ENCODE measurements at regions not wholly inside any gene's neighbourhood (a gene's known extent, or its start where the extent isn't known, plus 50 kb on each side); places are given as distances from the start of the nearest gene placed in this dataset.

DNA sequence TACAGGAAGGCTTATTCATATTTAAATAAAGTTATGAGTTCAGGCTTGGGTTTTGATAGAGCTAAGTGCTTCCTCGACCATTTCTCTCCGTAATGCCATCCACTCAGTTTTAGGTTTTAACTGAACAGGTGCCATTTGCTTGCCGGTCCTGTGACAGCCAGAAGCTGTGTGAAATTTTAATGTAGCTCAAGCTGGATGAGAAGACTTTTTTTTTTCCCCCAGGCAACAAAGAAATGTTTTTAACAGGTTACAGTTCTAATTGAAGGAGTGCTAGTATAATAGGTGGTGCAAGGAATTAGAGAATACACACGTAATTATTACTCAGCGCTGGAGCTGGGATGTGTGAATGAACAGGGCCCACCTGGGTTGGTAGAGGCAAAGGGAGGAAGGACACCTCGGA, 502.3 kb downstream of the AACS start:
- Histone ChIP-seq H4K5ac (ENCODE audit: insufficient read length, low read depth, low read length) (no peak overlapping the region), H3K27ac (ENCODE audit: low read depth, low read length) (no peak overlapping the region), H2AFZ (ENCODE audit: low read length) (no peak overlapping the region), H3K4me3 (ENCODE audit: extremely low read depth in 1 of 4, insufficient read depth in 2 of 4, low read depth in 3 of 4, low read length in 4 of 4) (no peak overlapping the region), H2BK12ac (ENCODE audit: low read depth, low read length) (no peak overlapping the region), H2BK20ac (ENCODE audit: low read length) (no peak overlapping the region), H4K91ac (replicated peaks; ENCODE audit: insufficient read length, low read length) (no peak overlapping the region), H3K23ac (ENCODE audit: insufficient read length) (no peak overlapping the region), H3K9me3 (ENCODE audit: insufficient read depth in 2 of 2, low read depth in 1 of 2, low read length in 1 of 2) (no peaks in the 10 kb centered on the region), H2BK120ac (replicated peaks; ENCODE audit: low read depth, low read length) (no peak overlapping the region), H3K18ac (ENCODE audit: extremely low read depth, low read length) (no peak overlapping the region), H2BK5ac (ENCODE audit: low read depth, low read length) (no peak overlapping the region), H4K20me1 (replicated peaks in 1 of 2; ENCODE audit: control insufficient read depth in 1 of 2, insufficient read depth in 2 of 2, low read length in 2 of 2) (no peaks in the 10 kb centered on the region), H2AK5ac (ENCODE audit: low read depth, low read length) (no peak overlapping the region), H3K23me2 (ENCODE audit: low read depth, low read length) (no peaks in the 10 kb centered on the region), H3K4me2 (ENCODE audit: insufficient read depth in 1 of 2, low read depth in 2 of 2, low read length in 2 of 2) (no peak overlapping the region), H2BK15ac (ENCODE audit: low read length) (no peak overlapping the region), H3K14ac (ENCODE audit: insufficient read length) (no peak overlapping the region), H3K4ac (replicated peaks; ENCODE audit: insufficient read length, low read depth, low read length) (no peak overlapping the region), H3K9ac (replicated peaks in 1 of 4; ENCODE audit: extremely low read depth in 1 of 4, low read depth in 3 of 4, low read length in 3 of 4) (no peak overlapping the region), H3K4me1 (replicated peaks in 1 of 4; ENCODE audit: control insufficient read depth in 3 of 4, insufficient read depth in 4 of 4, low read length in 3 of 4) (peaks cover 0 to 3% (median 1%) of the 10 kb centered on the region in 4 experiments; a peak in 3 of 7 replicates), H3K56ac (replicated peaks; ENCODE audit: insufficient read length, low read depth, low read length) (no peak overlapping the region), H3K27me3 (replicated peaks in 1 of 4; ENCODE audit: control insufficient read depth in 3 of 4, extremely low read depth in 1 of 4, insufficient read depth in 3 of 4, low read length in 3 of 4) (no peaks in the 10 kb centered on the region), H3K79me2 (ENCODE audit: control insufficient read depth in 1 of 2, insufficient read depth in 2 of 2, low read length in 2 of 2) (peaks cover 0 to 2% of the 10 kb centered on the region in 2 experiments; a peak in 1 of 4 replicates), H3K36me3 (ENCODE audit: control insufficient read depth in 2 of 4, insufficient read depth in 4 of 4, low read length in 3 of 4) (no peaks in the 10 kb centered on the region), H3K79me1 (ENCODE audit: low read depth, low read length) (no peaks in the 10 kb centered on the region), H4K8ac (ENCODE audit: extremely low read depth, insufficient read depth, low read length) (no peak overlapping the region)
- 87% methylated on average over 5 of the region's 6 CpGs; no CpG with 5 or more reads in 1 of the 2 experiments for WGBS, 2 experiments (ENCODE audit: extremely low coverage in 1 of 2, insufficient coverage in 1 of 2, insufficient read length in 1 of 2, insufficient replicate concordance in 2 of 2, low coverage in 1 of 2, low lambda C conversion rate in 2 of 2, missing lambda C conversion rate in 1 of 2)
- DNase-seq (ENCODE audit: low read depth in 1 of 2, low spot score in 2 of 2) (no peak), FAIRE-seq (no peak)
- TF ChIP-seq TBP (IDR thresholded peaks at IDR 0.05; ENCODE audit: low read depth, low read length), result no peak
- no peak for TF ChIP-seq TAF7 (optimal IDR thresholded peaks at IDR 0.05; ENCODE audit: borderline replicate concordance, low read depth, low read length)
- TF ChIP-seq RAD21 (IDR thresholded peaks at IDR 0.05 in 1 of 2, conservative IDR thresholded peaks at IDR 0.05 in 1 of 2; ENCODE audit: low read depth in 2 of 2, low read length in 2 of 2), result no peak
- TF ChIP-seq, protein P1, sequence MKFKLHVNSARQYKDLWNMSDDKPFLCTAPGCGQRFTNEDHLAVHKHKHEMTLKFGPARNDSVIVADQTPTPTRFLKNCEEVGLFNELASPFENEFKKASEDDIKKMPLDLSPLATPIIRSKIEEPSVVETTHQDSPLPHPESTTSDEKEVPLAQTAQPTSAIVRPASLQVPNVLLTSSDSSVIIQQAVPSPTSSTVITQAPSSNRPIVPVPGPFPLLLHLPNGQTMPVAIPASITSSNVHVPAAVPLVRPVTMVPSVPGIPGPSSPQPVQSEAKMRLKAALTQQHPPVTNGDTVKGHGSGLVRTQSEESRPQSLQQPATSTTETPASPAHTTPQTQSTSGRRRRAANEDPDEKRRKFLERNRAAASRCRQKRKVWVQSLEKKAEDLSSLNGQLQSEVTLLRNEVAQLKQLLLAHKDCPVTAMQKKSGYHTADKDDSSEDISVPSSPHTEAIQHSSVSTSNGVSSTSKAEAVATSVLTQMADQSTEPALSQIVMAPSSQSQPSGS (IDR thresholded peaks at IDR 0.05; ENCODE audit: low read length), result no peak
- TF ChIP-seq TCF12 (IDR thresholded peaks at IDR 0.05; ENCODE audit: low read depth, low read length), result no peak
- no peak for TF ChIP-seq BCL11A (IDR thresholded peaks at IDR 0.05; ENCODE audit: low read depth in 2 of 2, low read length in 2 of 2)
- TF ChIP-seq KDM4A (IDR thresholded peaks at IDR 0.05; ENCODE audit: low read depth, low read length, severe bottlenecking), result no peak
- TF ChIP-seq SUZ12 (IDR thresholded peaks at IDR 0.05; ENCODE audit: low read length), result no peak
- no peak for TF ChIP-seq CTBP2 (IDR thresholded peaks at IDR 0.05; ENCODE audit: borderline replicate concordance, insufficient read depth, insufficient read length, low read length)
- TF ChIP-seq EP300 (IDR thresholded peaks at IDR 0.05; ENCODE audit: borderline replicate concordance in 1 of 2, low read depth in 2 of 2, low read length in 2 of 2), result no peak
- TF ChIP-seq GABPA (IDR thresholded peaks at IDR 0.05; ENCODE audit: borderline replicate concordance, insufficient read depth, low read length), result no peak
- no peak for TF ChIP-seq BRCA1 (IDR thresholded peaks at IDR 0.05; ENCODE audit: low read depth, low read length)
- CTCF ChIA-PET (ENCODE audit: partially characterized antibody), result interaction anchor here (1.1 to 1.2 kb wide), 2 partner anchors 14 to 18 kb away, joined by 3 to 4 read pairs; no protein-coding TSS in a partner anchor
- POLR2A ChIA-PET (ENCODE audit: partially characterized antibody), result interaction anchor here (1.3 kb wide), 1 partner anchor 12 kb away, joined by 3 read pairs; no protein-coding TSS in a partner anchor
